Neuronal stem cell (in vitro differentiated cells): ENCODE measurements at regions not wholly inside any gene's neighbourhood (a gene's known extent, or its start where the extent isn't known, plus 50 kb on each side); places are given as distances from the start of the nearest gene placed in this dataset.
"Not testable (repeated sequence)": the region's sequence is repeated elsewhere in the genome, so short reads cannot be mapped to it uniquely, and the experiment has no call there.

ENCODE experiments used
- DNase-seq: peaks from one replicate; pipeline ENCODE4 v3.0.0-alpha.2; 2013; ENCODE audit warnings: low spot score
- H2AFZ ChIP-seq: one replicate; pipeline ENCODE4 v1.6.1; 2013; ENCODE audit warnings: mild to moderate bottlenecking, low read length, inconsistent platforms
- H2AK5ac ChIP-seq: 2 replicates; pipeline ENCODE4 v1.6.1; 2013; ENCODE audit warnings: low read depth, mild to moderate bottlenecking, inconsistent platforms, low read length, moderate library complexity, mixed read lengths
- H2BK120ac ChIP-seq: 2 replicates; pipeline ENCODE4 v1.6.1; 2013; ENCODE audit warnings: low read depth, mild to moderate bottlenecking, inconsistent platforms, low read length, moderate library complexity, mixed read lengths
- H2BK12ac ChIP-seq: one replicate; pipeline ENCODE4 v1.6.1; 2013; ENCODE audit warnings: low read length, inconsistent platforms
- H2BK15ac ChIP-seq: 2 replicates; pipeline ENCODE4 v1.6.1; 2013; ENCODE audit warnings: mild to moderate bottlenecking, low read length, inconsistent platforms, mixed read lengths
- H2BK5ac ChIP-seq: one replicate; pipeline ENCODE4 v1.6.1; 2013; ENCODE audit warnings: inconsistent platforms, mild to moderate bottlenecking, low read length, moderate library complexity
- H3K14ac ChIP-seq: one replicate; pipeline ENCODE4 v1.6.1; 2013; ENCODE audit warnings: low read length, inconsistent platforms
- H3K18ac ChIP-seq: 2 replicates; pipeline ENCODE4 v1.6.1; 2013; ENCODE audit warnings: low read length, inconsistent platforms
- H3K23ac ChIP-seq: 2 replicates; pipeline ENCODE4 v1.6.1; 2013; ENCODE audit warnings: low read depth, mild to moderate bottlenecking, mixed read lengths, low read length, inconsistent platforms; ENCODE audit not compliant: poor library complexity
- H3K27ac ChIP-seq: replicated peaks from 3 replicates; pipeline ENCODE4 v1.5.1; 2013; ENCODE audit warnings: low read length, inconsistent platforms
- H3K27me3 ChIP-seq, 3 experiments: 2 replicates each; pipeline ENCODE4 v1.6.1; 2013; ENCODE audit warnings: low read length in 3 of 3, mild to moderate bottlenecking in 2 of 3, inconsistent platforms in 1 of 3, low read depth in 1 of 3, mixed read lengths in 1 of 3, moderate library complexity in 1 of 3; ENCODE audit not compliant: control insufficient read depth in 3 of 3, insufficient read depth in 3 of 3
- H3K36me3 ChIP-seq, 2 donors: replicated peaks in 1 of 2; 2 replicates each; pipeline ENCODE4 v1.6.1; 2013; ENCODE audit warnings: low read length in 2 of 2; ENCODE audit not compliant: control insufficient read depth in 2 of 2, insufficient read depth in 2 of 2
- H3K4ac ChIP-seq: 2 replicates; pipeline ENCODE4 v1.6.1; 2013; ENCODE audit warnings: inconsistent platforms, mild to moderate bottlenecking, low read length, moderate library complexity
- H3K4me1 ChIP-seq, 2 donors: 1 replicate in 1 of 2; 2 replicates in 1 of 2; pipeline ENCODE4 v1.6.1; 2013; ENCODE audit warnings: low read length in 2 of 2, low read depth in 1 of 2; ENCODE audit not compliant: control insufficient read depth in 2 of 2, insufficient read depth in 1 of 2
- H3K4me2 ChIP-seq: one replicate; pipeline ENCODE4 v1.6.1; 2013; ENCODE audit warnings: mild to moderate bottlenecking, low read length, inconsistent platforms; ENCODE audit not compliant: insufficient read depth, poor library complexity, severe bottlenecking
- H3K4me3 ChIP-seq, 2 donors: 2 replicates each; pipeline ENCODE4 v1.5.1; 2013; ENCODE audit warnings: low read length in 2 of 2, mild to moderate bottlenecking in 2 of 2, inconsistent platforms in 1 of 2, moderate library complexity in 1 of 2
- H3K79me1 ChIP-seq: one replicate; pipeline ENCODE4 v1.6.1; 2013; ENCODE audit warnings: low read depth, mild to moderate bottlenecking, inconsistent platforms, low read length, moderate library complexity
- H3K9ac ChIP-seq: one replicate; pipeline ENCODE4 v1.6.1; 2013; ENCODE audit warnings: mild to moderate bottlenecking, low read depth, low read length, inconsistent platforms; ENCODE audit not compliant: poor library complexity
- H3K9me3 ChIP-seq, 2 donors: replicated peaks in 1 of 2; 2 replicates each; pipeline versions ENCODE3 to v1.6.1; 2013; ENCODE audit warnings: low read length in 2 of 2, mild to moderate bottlenecking in 2 of 2, inconsistent platforms in 1 of 2, low read depth in 1 of 2, mixed read lengths in 1 of 2, moderate library complexity in 1 of 2; ENCODE audit not compliant: control insufficient read depth in 2 of 2, insufficient read depth in 1 of 2
- H4K8ac ChIP-seq: one replicate; pipeline ENCODE4 v1.6.1; 2013; ENCODE audit warnings: low read depth, mild to moderate bottlenecking, inconsistent platforms, low read length, moderate library complexity
- H4K91ac ChIP-seq: one replicate; pipeline ENCODE4 v1.6.1; 2013; ENCODE audit warnings: low read length, low read depth, mild to moderate bottlenecking, inconsistent platforms; ENCODE audit not compliant: poor library complexity
- WGBS, 2 donors: extraction: QIAGEN DNeasy Blood & Tissue Kit; methylation state at CpG; one replicate each; pipeline ENCODE4 v1.1.7; 2013; ENCODE audit warnings: missing lambda C conversion rate in 2 of 2, mixed read lengths in 1 of 2; ENCODE audit not compliant: insufficient read length in 2 of 2, insufficient replicate concordance in 1 of 2; ENCODE audit errors: extremely low coverage in 2 of 2; 5-methylcytosine and 5-hydroxymethylcytosine counted together

DNA sequence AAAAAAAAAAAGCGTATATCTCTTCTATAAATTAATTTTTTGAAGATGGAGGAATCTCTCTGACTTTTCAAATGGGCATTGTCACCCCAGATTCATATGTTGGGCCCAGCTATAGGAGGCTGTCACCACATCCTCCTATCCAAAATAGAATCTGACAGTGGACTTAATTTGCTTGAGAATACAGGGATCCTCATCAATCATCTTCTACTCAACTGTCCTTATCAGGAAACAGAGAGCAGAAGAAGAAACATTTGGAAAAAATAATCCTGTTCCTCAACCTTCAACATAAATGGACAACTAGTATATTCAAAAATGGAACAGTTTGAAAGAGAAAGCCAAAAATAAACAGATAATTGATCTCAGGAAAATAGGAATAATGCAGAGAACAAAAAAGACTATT lies 725.4 kb upstream of the INTU start:
- no peak for DNase-seq
- Histone ChIP-seq H2AFZ (no peak overlapping the region), H4K8ac (no peak overlapping the region), H3K79me1 (no peaks in the 10 kb centered on the region), H3K18ac (no peak overlapping the region), H3K4me1 (no peaks in the 10 kb centered on the region), H3K4me2 (no peak overlapping the region), H4K91ac (no peak overlapping the region), H2BK12ac (no peak overlapping the region), H3K27ac (no peak overlapping the region), H3K36me3 (no peaks in the 10 kb centered on the region), H2BK120ac (no peak overlapping the region), H3K4me3 (no peak overlapping the region), H3K9me3 (no peaks in the 10 kb centered on the region), H2BK15ac (no peak overlapping the region), H2AK5ac (no peak overlapping the region), H3K27me3 (no peaks in the 10 kb centered on the region), H3K4ac (no peak overlapping the region), H2BK5ac (no peak overlapping the region), H3K9ac (no peak overlapping the region), H3K14ac (no peak overlapping the region), H3K23ac (no peak overlapping the region)
- no CpG with 5 or more reads among the region's 1 CpG for WGBS, 2 donors

DNA sequence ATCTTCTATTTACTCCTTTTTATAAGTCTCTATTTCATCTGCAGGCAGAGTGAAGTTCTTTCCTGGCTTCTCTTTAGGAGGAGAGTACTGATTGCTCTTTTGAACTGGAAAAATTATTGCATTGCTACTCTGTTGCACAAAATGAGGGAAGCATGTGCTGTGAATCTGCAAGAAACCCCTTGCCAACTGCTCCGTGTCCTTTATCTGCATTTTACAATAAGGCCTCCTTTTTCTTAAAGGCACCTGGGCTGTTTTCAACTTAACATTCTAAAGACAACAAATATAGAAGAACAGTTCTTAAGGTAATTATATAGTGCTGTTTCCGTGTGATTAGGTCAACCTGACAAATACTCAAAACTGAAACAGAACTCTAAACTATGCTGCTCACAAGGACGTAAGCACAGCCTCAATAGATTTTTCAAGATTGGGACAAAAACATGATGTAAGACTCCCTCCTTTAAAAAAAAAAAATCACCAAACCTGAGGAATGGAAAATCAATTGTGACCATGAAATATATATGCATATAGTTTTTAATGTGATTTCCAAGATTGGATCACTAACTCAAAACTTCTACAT lies 716.6 kb upstream of the INTU start:
- no peak overlapping the region for H3K14ac ChIP-seq
- H3K9ac ChIP-seq = no peak overlapping the region
- no peaks in the 10 kb centered on the region for H3K36me3 ChIP-seq
- peaks cover 1 to 4% of the 10 kb centered on the region in 2 donors for H3K4me1 ChIP-seq
- H2AK5ac ChIP-seq = no peak overlapping the region
- no peaks in the 10 kb centered on the region for H3K9me3 ChIP-seq
- H3K27ac ChIP-seq = no peak overlapping the region
- no peak overlapping the region for H2BK5ac ChIP-seq
- no peak overlapping the region for H2BK120ac ChIP-seq
- H3K18ac ChIP-seq = no peak overlapping the region
- H3K4me3 ChIP-seq = no peak overlapping the region
- H3K23ac ChIP-seq = no peak overlapping the region
- H2BK12ac ChIP-seq = no peak overlapping the region
- no peak overlapping the region for H2BK15ac ChIP-seq
- H3K4ac ChIP-seq = no peak overlapping the region
- no CpG with 5 or more reads among the region's 3 CpGs for WGBS, 2 donors
- H3K4me2 ChIP-seq = no peak overlapping the region
- H3K27me3 ChIP-seq = no peaks in the 10 kb centered on the region
- no peak overlapping the region for H4K91ac ChIP-seq
- peak overlapping the region; percentile 67 for H2AFZ ChIP-seq
- no peak overlapping the region for H4K8ac ChIP-seq
- H3K79me1 ChIP-seq = no peaks in the 10 kb centered on the region
- no peak for DNase-seq

DNA sequence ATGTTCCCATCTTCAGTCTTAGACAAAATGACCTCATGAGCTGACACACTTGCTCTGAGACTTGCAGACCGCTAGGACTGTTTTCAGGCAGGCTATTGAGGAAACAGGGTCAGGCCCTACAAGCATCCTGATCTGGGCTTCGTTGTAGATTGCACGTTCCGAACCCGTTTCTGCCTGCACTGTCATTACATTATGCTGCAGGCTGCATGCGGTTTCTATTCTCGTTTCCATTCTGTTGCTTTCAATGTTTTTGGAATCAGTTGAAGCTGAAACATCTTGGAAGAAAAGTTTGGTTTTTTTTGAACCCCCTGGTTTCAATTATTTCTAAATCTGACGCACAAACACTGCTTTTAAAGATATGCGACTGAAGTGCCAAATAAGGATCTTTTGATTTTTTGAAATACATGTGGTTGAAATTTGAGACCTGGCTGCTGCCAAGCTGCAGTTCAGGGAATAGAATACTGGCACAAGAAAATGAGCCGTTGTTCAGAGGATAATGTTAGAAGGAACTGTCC lies 716.1 kb upstream of the INTU start:
- Histone ChIP-seq H3K18ac (no peak overlapping the region), H3K4ac (no peak overlapping the region), H2BK5ac (no peak overlapping the region)

DNA sequence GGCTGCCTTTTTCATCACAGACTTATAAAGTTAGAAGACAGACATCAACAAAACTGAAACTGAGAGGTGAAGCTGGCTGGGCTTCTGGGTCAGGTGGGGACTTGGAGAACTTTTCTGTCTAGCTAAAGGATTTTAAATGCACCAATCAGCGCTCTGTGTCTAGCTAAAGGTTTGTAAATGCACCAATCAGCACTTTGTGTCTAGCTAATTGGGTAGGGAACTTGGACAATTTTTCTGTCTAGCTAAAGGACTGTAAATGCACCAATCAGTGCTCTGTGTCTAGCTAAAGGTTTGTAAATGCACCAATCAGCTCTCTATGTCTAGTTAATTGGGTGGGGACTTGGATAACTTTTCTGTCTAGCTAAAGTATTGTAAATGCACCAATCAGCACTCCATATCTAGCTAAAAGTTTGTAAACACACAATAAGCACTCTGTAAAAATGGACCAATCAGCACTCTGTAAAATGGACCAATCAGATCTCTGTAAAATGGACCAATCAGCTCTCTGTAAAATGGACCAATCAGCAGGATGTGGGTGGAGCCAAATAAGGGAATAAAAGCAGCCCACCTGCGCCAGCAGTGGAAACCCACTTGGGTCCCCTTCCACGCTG lies 710.3 kb upstream of the INTU start:
- not testable (repeated sequence) for H2BK15ac ChIP-seq, H3K27me3 ChIP-seq, H3K27ac ChIP-seq, H2AFZ ChIP-seq, H3K14ac ChIP-seq, H3K4ac ChIP-seq, H2BK5ac ChIP-seq, H4K91ac ChIP-seq, H3K4me2 ChIP-seq, H2BK120ac ChIP-seq, H3K4me1 ChIP-seq, H2BK12ac ChIP-seq, H3K9me3 ChIP-seq, DNase-seq, H3K36me3 ChIP-seq, H3K4me3 ChIP-seq, H2AK5ac ChIP-seq, H3K9ac ChIP-seq, H3K23ac ChIP-seq, H3K79me1 ChIP-seq, H4K8ac ChIP-seq, H3K18ac ChIP-seq
- WGBS, 2 donors = no CpG with 5 or more reads among the region's 3 CpGs

More for the DNA sequence above, 716.1 kb upstream of the INTU start:
- DNase-seq = no peak
- no peak overlapping the region for H3K23ac ChIP-seq
- H2AK5ac ChIP-seq = no peak overlapping the region
- no peak overlapping the region for H3K27ac ChIP-seq
- H2BK12ac ChIP-seq = no peak overlapping the region
- H4K91ac ChIP-seq = peak overlapping the region; percentile 26
- no peaks in the 10 kb centered on the region for H3K27me3 ChIP-seq
- peak overlapping the region; percentile 73 for H3K9ac ChIP-seq
- no peaks in the 10 kb centered on the region for H3K79me1 ChIP-seq
- no peak overlapping the region for H4K8ac ChIP-seq
- no CpG with 5 or more reads among the region's 10 CpGs for WGBS, 2 donors
- H3K36me3 ChIP-seq = no peaks in the 10 kb centered on the region
- H2AFZ ChIP-seq = peak overlapping the region; percentile 67
- no peak overlapping the region for H2BK120ac ChIP-seq
- H3K4me2 ChIP-seq = no peak overlapping the region
- peaks cover 1 to 4% of the 10 kb centered on the region in 2 donors for H3K4me1 ChIP-seq
- H3K4me3 ChIP-seq = no peak overlapping the region
- H2BK15ac ChIP-seq = no peak overlapping the region
- H3K9me3 ChIP-seq = no peaks in the 10 kb centered on the region
- no peak overlapping the region for H3K14ac ChIP-seq
